Colonic mucosa (tissue), 4 donors: ENCODE measurements at regions not wholly inside any gene's neighbourhood (a gene's known extent, or its start where the extent isn't known, plus 50 kb on each side); places are given as distances from the start of the nearest gene placed in this dataset.

Experiments
- DNase-seq: peaks from one replicate; pipeline ENCODE4 v3.0.0-alpha.2; 2020
- H3K27ac ChIP-seq: fragments of 200-600 bp; one replicate; pipeline ENCODE4 v1.8.0; 2021
- H3K27me3 ChIP-seq: fragments of 200-600 bp; one replicate; pipeline ENCODE4 v1.8.0; 2021
- H3K36me3 ChIP-seq: fragments of 200-600 bp; one replicate; pipeline ENCODE4 v1.8.0; 2021
- H3K4me1 ChIP-seq: fragments of 200-600 bp; one replicate; pipeline ENCODE4 v1.8.0; 2021; ENCODE audit warnings: mild to moderate bottlenecking
- H3K4me3 ChIP-seq: fragments of 200-600 bp; one replicate; pipeline ENCODE4 v1.8.0; 2021
- H3K9ac ChIP-seq, 2 donors: one replicate each; pipeline ENCODE4 v1.7.0; 2013; ENCODE audit warnings: control low read depth in 2 of 2, low read depth in 2 of 2, low read length in 2 of 2
- H3K9me3 ChIP-seq: fragments of 200-600 bp; one replicate; pipeline ENCODE4 v1.8.0; 2021
- CTCF ChIP-seq: fragments of 200-600 bp; IDR thresholded peaks from one replicate; pipeline ENCODE4 v1.8.0; 2022; ENCODE audit warnings: antibody characterized with exemption, mild to moderate bottlenecking
- intact Hi-C: fragments of 100-400 bp; cut with DNase I; formaldehyde crosslinking; loops from one replicate; pipeline ENCODE4 v1.14.1; 2022
- donor health status: healthy.
- donor health status: DM: no; HTN: no; CAD: no.
- donor health status: DM: no; HTN: no; CAD: no.

DNA sequence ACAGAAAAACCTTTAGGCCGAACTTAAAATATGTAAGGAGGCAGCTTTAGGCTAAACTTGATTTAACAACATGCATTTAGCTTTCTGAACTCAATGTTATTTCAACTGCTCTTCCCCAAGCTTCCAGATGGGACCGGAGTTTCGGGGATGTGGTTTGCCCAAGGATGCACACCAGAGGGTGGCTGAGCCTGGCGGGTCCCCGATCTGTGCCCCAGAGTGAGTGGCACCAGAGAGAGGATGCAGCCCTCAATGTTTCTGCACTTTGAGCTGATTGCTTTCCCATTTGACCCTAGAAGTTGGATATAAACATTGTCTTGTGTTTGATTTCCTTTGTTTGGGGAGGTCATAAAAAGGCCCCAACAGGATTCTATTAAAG is 348.0 kb upstream of the TNRC6C start:
- H3K9ac ChIP-seq: no peak overlapping the region
- no peak for DNase-seq
- H3K36me3 ChIP-seq: no peaks in the 10 kb centered on the region
- H3K4me1 ChIP-seq: no peaks in the 10 kb centered on the region
- no peaks in the 10 kb centered on the region for H3K27me3 ChIP-seq
- intact Hi-C loops: loop anchor here (2.0 kb wide), 1 partner anchor 60 kb away; no protein-coding TSS in a partner anchor
- no peak overlapping the region for H3K4me3 ChIP-seq
- H3K9me3 ChIP-seq: no peaks in the 10 kb centered on the region
- peak overlapping the region; percentile 40 for H3K27ac ChIP-seq
- TF ChIP-seq CTCF: no peak

DNA sequence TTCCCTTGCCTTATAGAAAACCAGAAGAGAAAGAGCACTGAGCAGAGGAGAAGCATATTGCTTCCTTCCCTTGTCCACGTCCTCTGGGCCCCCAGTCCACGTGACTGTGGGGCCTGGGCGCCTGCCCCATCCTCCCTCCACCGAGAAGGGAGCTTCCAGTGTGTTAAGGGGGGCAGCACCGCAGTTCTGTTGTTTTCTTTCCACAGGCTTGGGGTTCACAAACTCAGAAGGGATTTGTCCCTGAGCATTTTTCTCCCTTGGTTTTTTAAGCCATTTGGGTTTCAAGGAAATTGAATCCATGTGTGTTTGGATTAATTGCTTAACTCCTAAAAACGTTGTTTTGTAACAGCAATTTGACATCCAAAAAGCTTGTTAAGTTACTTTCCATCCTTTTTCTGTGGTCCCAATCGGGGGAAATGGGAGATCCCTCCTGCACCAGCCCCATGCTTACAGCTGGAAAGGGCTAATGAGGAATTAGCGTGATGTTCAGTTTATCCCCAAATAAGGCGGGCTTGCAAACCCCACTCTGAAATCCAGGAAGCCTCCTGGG is 347.5 kb upstream of the TNRC6C start:
- DNase-seq: no peak
- peak overlapping the region; percentile 40 for H3K27ac ChIP-seq
- TF ChIP-seq CTCF: no peak
- H3K4me1 ChIP-seq: no peaks in the 10 kb centered on the region
- H3K27me3 ChIP-seq: no peaks in the 10 kb centered on the region
- H3K36me3 ChIP-seq: no peaks in the 10 kb centered on the region
- no peak overlapping the region for H3K4me3 ChIP-seq
- intact Hi-C loops: loop anchor here (2.0 kb wide), 1 partner anchor 60 kb away; no protein-coding TSS in a partner anchor
- H3K9ac ChIP-seq: no peak overlapping the region
- no peaks in the 10 kb centered on the region for H3K9me3 ChIP-seq

DNA sequence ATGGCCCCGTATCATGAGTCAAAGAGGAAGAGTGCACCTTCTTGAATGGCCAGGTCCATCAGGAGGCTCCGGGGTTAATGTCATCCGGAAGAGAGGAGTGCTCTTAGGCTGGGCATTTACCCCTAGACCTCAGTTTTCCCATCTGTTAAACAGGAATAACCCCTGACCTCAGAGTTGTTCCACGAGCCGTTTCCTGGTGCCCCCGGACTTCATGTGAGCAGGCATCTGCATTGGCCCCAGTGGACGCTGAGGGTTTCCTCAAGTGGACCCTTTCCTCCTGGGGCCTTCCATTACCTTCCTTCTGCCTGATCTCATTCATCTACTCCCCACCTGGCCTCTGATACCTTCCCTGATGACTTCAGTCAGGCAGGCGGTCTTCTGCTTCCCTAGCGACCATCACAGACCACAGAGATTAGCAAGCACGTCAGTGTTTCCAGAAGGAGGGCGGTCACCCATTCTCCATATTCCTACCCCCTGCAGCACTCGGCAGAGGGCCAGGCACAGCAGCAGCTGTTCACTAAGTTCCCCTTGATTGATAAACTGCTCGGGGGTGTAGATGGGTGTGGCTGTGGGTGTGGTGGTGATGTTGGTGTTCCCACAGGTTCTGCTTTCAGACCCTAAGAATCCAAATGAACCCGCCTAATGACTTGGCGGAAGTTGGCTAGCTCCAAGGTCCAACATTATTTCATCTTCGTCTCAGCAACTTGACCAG is 346.6 kb upstream of the TNRC6C start:
- H3K4me3 ChIP-seq: no peak overlapping the region
- no peaks in the 10 kb centered on the region for H3K36me3 ChIP-seq
- H3K9ac ChIP-seq: no peak overlapping the region
- no peaks in the 10 kb centered on the region for H3K9me3 ChIP-seq
- no peak overlapping the region for H3K27ac ChIP-seq
- H3K4me1 ChIP-seq: no peaks in the 10 kb centered on the region
- intact Hi-C loops: loop anchor here (2.0 kb wide), 1 partner anchor 61 kb away; no protein-coding TSS in a partner anchor
- H3K27me3 ChIP-seq: no peaks in the 10 kb centered on the region
- TF ChIP-seq CTCF: no peak
- no peak for DNase-seq

GRCh38 chr17:77613218-77613617 is 345.3 kb upstream of the TNRC6C start:
- no peak for TF ChIP-seq CTCF
- Histone ChIP-seq H3K9ac (no peak overlapping the region), H3K27me3 (no peaks in the 10 kb centered on the region), H3K4me3 (no peak overlapping the region), H3K9me3 (no peaks in the 10 kb centered on the region), H3K4me1 (no peaks in the 10 kb centered on the region), H3K27ac (no peak overlapping the region), H3K36me3 (no peaks in the 10 kb centered on the region)
- no peak for DNase-seq
- intact Hi-C loops: no loop called here

DNA sequence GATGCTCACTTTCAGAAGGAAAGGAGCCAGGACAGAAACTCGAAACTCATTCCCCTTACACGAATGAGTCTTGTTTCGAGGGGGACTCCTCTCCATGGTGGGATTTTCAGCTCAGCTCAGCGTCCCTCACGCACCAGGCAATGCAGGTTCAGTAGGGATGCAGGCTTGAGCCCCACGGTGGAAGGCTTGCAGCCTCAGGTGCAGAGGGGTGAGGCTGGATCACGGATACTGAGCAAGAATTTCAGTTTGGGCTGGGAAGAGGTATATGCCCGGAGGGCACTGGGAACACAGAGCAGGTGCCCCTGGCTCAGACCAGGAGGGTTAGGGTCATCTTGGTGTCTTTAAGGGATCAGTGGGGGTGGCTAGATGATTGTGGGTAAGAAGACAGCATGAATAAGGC is 344.9 kb upstream of the TNRC6C start:
- Histone ChIP-seq H3K4me3 (no peak overlapping the region), H3K4me1 (no peaks in the 10 kb centered on the region), H3K9ac (no peak overlapping the region), H3K36me3 (no peaks in the 10 kb centered on the region), H3K27me3 (no peaks in the 10 kb centered on the region), H3K9me3 (no peaks in the 10 kb centered on the region), H3K27ac (no peak overlapping the region)
- no peak for DNase-seq
- intact Hi-C loops: no loop called here
- TF ChIP-seq CTCF: no peak
